ENCODE measurements at regions not wholly inside any gene's neighbourhood (a gene's known extent, or its start where the extent isn't known, plus 50 kb on each side); places are given as distances from the start of the nearest gene placed in this dataset.

- TF ChIP-seq POLR2A (IDR thresholded peaks at IDR 0.05; ENCODE audit: low read depth, low read length) (no peak), MAFK (IDR thresholded peaks at IDR 0.05; ENCODE audit: low read depth, low read length) (no peak), CHD1 (IDR thresholded peaks at IDR 0.05; ENCODE audit: low read depth, low read length) (no peak), RFX5 (IDR thresholded peaks at IDR 0.05; ENCODE audit: low read depth, low read length) (no peak), USF2 (IDR thresholded peaks at IDR 0.05; ENCODE audit: low read depth, low read length) (no peak), ELK1 (IDR thresholded peaks at IDR 0.05; ENCODE audit: borderline replicate concordance, low read depth, low read length) (no peak), RAD21 (IDR thresholded peaks at IDR 0.05; ENCODE audit: low read length) (no peak), FOS (IDR thresholded peaks at IDR 0.05; ENCODE audit: low read depth, low read length) (no peak), BHLHE40 (IDR thresholded peaks at IDR 0.05; ENCODE audit: low read depth, low read length) (no peak), NFE2L2 (IDR thresholded peaks at IDR 0.05; ENCODE audit: low read depth, low read length) (no peak), RCOR1 (IDR thresholded peaks at IDR 0.05; ENCODE audit: insufficient replicate concordance, low read length) (no peak), SMC3 (IDR thresholded peaks at IDR 0.05; ENCODE audit: low read depth, low read length) (no peak), CEBPB (IDR thresholded peaks at IDR 0.05; ENCODE audit: low read depth, low read length) (no peak)
- TF ChIP-seq, protein P1, sequence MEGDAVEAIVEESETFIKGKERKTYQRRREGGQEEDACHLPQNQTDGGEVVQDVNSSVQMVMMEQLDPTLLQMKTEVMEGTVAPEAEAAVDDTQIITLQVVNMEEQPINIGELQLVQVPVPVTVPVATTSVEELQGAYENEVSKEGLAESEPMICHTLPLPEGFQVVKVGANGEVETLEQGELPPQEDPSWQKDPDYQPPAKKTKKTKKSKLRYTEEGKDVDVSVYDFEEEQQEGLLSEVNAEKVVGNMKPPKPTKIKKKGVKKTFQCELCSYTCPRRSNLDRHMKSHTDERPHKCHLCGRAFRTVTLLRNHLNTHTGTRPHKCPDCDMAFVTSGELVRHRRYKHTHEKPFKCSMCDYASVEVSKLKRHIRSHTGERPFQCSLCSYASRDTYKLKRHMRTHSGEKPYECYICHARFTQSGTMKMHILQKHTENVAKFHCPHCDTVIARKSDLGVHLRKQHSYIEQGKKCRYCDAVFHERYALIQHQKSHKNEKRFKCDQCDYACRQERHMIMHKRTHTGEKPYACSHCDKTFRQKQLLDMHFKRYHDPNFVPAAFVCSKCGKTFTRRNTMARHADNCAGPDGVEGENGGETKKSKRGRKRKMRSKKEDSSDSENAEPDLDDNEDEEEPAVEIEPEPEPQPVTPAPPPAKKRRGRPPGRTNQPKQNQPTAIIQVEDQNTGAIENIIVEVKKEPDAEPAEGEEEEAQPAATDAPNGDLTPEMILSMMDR (conservative IDR thresholded peaks at IDR 0.05; ENCODE audit: low read depth, low read length): no peak
Measured at GRCh38 chr4:13117185-13117584, 367.0 kb downstream of the RAB28 start.
